ENCODE measurements at regions not wholly inside any gene's neighbourhood (a gene's known extent, or its start where the extent isn't known, plus 50 kb on each side); places are given as distances from the start of the nearest gene placed in this dataset.
A peak's percentile ranks its signal among the peaks of the same experiment; 100 is the strongest.
"Not testable (repeated sequence)": the region's sequence is repeated elsewhere in the genome, so short reads cannot be mapped to it uniquely, and the experiment has no call there.

GRCh38 chrX:150269605-150270254 lies 93.4 kb upstream of the MAMLD1 start:
- no peak for DNase-seq (ENCODE audit: low read depth)
- Histone ChIP-seq H3K4me3 (ENCODE audit: low read length) (no peak overlapping the region), H3K4me1 (ENCODE audit: control insufficient read depth, insufficient read depth, low read length) (peaks cover 6% of the 10 kb centered on the region), H3K9ac (ENCODE audit: low read length) (no peak overlapping the region), H3K36me3 (ENCODE audit: control insufficient read depth, insufficient read depth, low read length, severe bottlenecking) (no peaks in the 10 kb centered on the region), H3K27me3 (replicated peaks; ENCODE audit: control insufficient read depth, insufficient read depth, low read length) (peaks cover 36% of the 10 kb centered on the region), H3K9me3 (ENCODE audit: control insufficient read depth, low read length) (peaks cover 4% of the 10 kb centered on the region)

- Histone ChIP-seq H3K36me3 (ENCODE audit: control insufficient read depth, insufficient read depth, low read length, severe bottlenecking) (no peaks in the 10 kb centered on the region), H3K4me3 (ENCODE audit: low read length) (no peak overlapping the region), H3K9me3 (ENCODE audit: control insufficient read depth, low read length) (peaks cover 4% of the 10 kb centered on the region), H3K27me3 (replicated peaks; ENCODE audit: control insufficient read depth, insufficient read depth, low read length) (peaks cover 36% of the 10 kb centered on the region), H3K9ac (ENCODE audit: low read length) (no peak overlapping the region), H3K4me1 (ENCODE audit: control insufficient read depth, insufficient read depth, low read length) (peaks cover 6% of the 10 kb centered on the region)
- DNase-seq (ENCODE audit: low read depth) = no peak
Observed at GRCh38 chrX:150270622-150271021, 92.5 kb upstream of the MAMLD1 start.

GRCh38 chrX:150273575-150274294 lies 89.4 kb upstream of the MAMLD1 start:
- H3K36me3 ChIP-seq (ENCODE audit: control insufficient read depth, insufficient read depth, low read length, severe bottlenecking); H3K9me3 ChIP-seq (ENCODE audit: control insufficient read depth, low read length); H3K4me3 ChIP-seq (ENCODE audit: low read length); H3K4me1 ChIP-seq (ENCODE audit: control insufficient read depth, insufficient read depth, low read length); H3K9ac ChIP-seq (ENCODE audit: low read length); DNase-seq (ENCODE audit: low read depth): not testable (repeated sequence)
- H3K27me3 ChIP-seq (replicated peaks; ENCODE audit: control insufficient read depth, insufficient read depth, low read length) = peaks cover 32% of the 10 kb centered on the region

GRCh38 chrX:150282953-150283352 lies 80.2 kb upstream of the MAMLD1 start:
- Histone ChIP-seq H3K36me3 (ENCODE audit: control insufficient read depth, insufficient read depth, low read length, severe bottlenecking) (no peaks in the 10 kb centered on the region), H3K9me3 (ENCODE audit: control insufficient read depth, low read length) (peaks cover 5% of the 10 kb centered on the region), H3K4me3 (ENCODE audit: low read length) (no peak overlapping the region), H3K9ac (ENCODE audit: low read length) (no peak overlapping the region), H3K4me1 (ENCODE audit: control insufficient read depth, insufficient read depth, low read length) (no peaks in the 10 kb centered on the region), H3K27me3 (replicated peaks; ENCODE audit: control insufficient read depth, insufficient read depth, low read length) (peaks cover 18% of the 10 kb centered on the region)
- no peak for DNase-seq (ENCODE audit: low read depth)

GRCh38 chrX:150291014-150291413 lies 72.1 kb upstream of the MAMLD1 start:
- no peak for DNase-seq (ENCODE audit: low read depth)

GRCh38 chrX:150293311-150294013 lies 69.7 kb upstream of the MAMLD1 start:
- DNase-seq (ENCODE audit: low read depth) = no peak
- no peak overlapping the region for H3K4me3 ChIP-seq (ENCODE audit: low read length)

More at GRCh38 chrX:150291014-150291413, 72.1 kb upstream of the MAMLD1 start:
- no peaks in the 10 kb centered on the region for H3K36me3 ChIP-seq (ENCODE audit: control insufficient read depth, insufficient read depth, low read length, severe bottlenecking)
- peaks cover 7% of the 10 kb centered on the region for H3K27me3 ChIP-seq (replicated peaks; ENCODE audit: control insufficient read depth, insufficient read depth, low read length)
- H3K9ac ChIP-seq (ENCODE audit: low read length) = no peak overlapping the region
- H3K4me1 ChIP-seq (ENCODE audit: control insufficient read depth, insufficient read depth, low read length) = no peaks in the 10 kb centered on the region
- H3K4me3 ChIP-seq (ENCODE audit: low read length) = no peak overlapping the region
- peaks cover 20% of the 10 kb centered on the region for H3K9me3 ChIP-seq (ENCODE audit: control insufficient read depth, low read length)

GRCh38 chrX:150298841-150299551 lies 64.1 kb upstream of the MAMLD1 start:
- H3K4me3 ChIP-seq (ENCODE audit: low read length) = no peak overlapping the region
- no peak overlapping the region for H3K9ac ChIP-seq (ENCODE audit: low read length)
- DNase-seq (ENCODE audit: low read depth) = peak; percentile 3
- H3K36me3 ChIP-seq (ENCODE audit: control insufficient read depth, insufficient read depth, low read length, severe bottlenecking) = no peaks in the 10 kb centered on the region
- H3K27me3 ChIP-seq (replicated peaks; ENCODE audit: control insufficient read depth, insufficient read depth, low read length) = peaks cover 14% of the 10 kb centered on the region
- no peaks in the 10 kb centered on the region for H3K9me3 ChIP-seq (ENCODE audit: control insufficient read depth, low read length)
- no peaks in the 10 kb centered on the region for H3K4me1 ChIP-seq (ENCODE audit: control insufficient read depth, insufficient read depth, low read length)

More at GRCh38 chrX:150293311-150294013, 69.7 kb upstream of the MAMLD1 start:
- peaks cover 20% of the 10 kb centered on the region for H3K9me3 ChIP-seq (ENCODE audit: control insufficient read depth, low read length)
- H3K36me3 ChIP-seq (ENCODE audit: control insufficient read depth, insufficient read depth, low read length, severe bottlenecking) = no peaks in the 10 kb centered on the region
- H3K9ac ChIP-seq (ENCODE audit: low read length) = no peak overlapping the region
- peaks cover 4% of the 10 kb centered on the region for H3K27me3 ChIP-seq (replicated peaks; ENCODE audit: control insufficient read depth, insufficient read depth, low read length)
- no peaks in the 10 kb centered on the region for H3K4me1 ChIP-seq (ENCODE audit: control insufficient read depth, insufficient read depth, low read length)

GRCh38 chrX:150299579-150299978 lies 63.5 kb upstream of the MAMLD1 start:
- Histone ChIP-seq H3K27me3 (replicated peaks; ENCODE audit: control insufficient read depth, insufficient read depth, low read length) (peaks cover 17% of the 10 kb centered on the region), H3K9me3 (ENCODE audit: control insufficient read depth, low read length) (no peaks in the 10 kb centered on the region), H3K4me1 (ENCODE audit: control insufficient read depth, insufficient read depth, low read length) (no peaks in the 10 kb centered on the region), H3K4me3 (ENCODE audit: low read length) (no peak overlapping the region), H3K36me3 (ENCODE audit: control insufficient read depth, insufficient read depth, low read length, severe bottlenecking) (no peaks in the 10 kb centered on the region), H3K9ac (ENCODE audit: low read length) (no peak overlapping the region)
- DNase-seq (ENCODE audit: low read depth) = no peak

GRCh38 chrX:150303386-150304097 lies 59.6 kb upstream of the MAMLD1 start:
- H3K36me3 ChIP-seq (ENCODE audit: control insufficient read depth, insufficient read depth, low read length, severe bottlenecking) = no peaks in the 10 kb centered on the region
- no peak for DNase-seq (ENCODE audit: low read depth)
- no peak overlapping the region for H3K4me3 ChIP-seq (ENCODE audit: low read length)
- H3K9ac ChIP-seq (ENCODE audit: low read length) = no peak overlapping the region
- H3K9me3 ChIP-seq (ENCODE audit: control insufficient read depth, low read length) = no peaks in the 10 kb centered on the region
- H3K27me3 ChIP-seq (replicated peaks; ENCODE audit: control insufficient read depth, insufficient read depth, low read length) = peaks cover 13% of the 10 kb centered on the region
- H3K4me1 ChIP-seq (ENCODE audit: control insufficient read depth, insufficient read depth, low read length) = no peaks in the 10 kb centered on the region

DNA sequence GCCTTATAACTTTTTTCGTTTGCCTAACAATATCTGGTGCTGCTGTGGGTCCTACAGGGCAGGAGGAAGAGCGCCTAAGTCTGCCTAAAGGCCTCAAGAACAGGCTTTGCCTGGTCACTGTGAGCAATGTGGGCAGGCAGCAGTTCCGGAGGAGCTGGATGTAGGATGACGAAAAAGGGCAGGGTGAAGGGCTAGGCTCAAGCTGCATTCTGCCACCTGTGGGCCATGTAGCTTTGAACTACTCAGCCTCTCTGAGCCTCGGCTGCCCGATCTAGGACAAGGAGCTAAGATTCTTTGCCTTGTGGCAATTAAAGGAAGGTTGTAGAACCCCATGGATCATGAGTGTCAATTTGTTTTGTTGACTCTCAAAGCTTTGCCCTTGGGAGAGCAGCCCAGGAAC lies 57.1 kb upstream of the MAMLD1 start:
- H3K9me3 ChIP-seq (ENCODE audit: control insufficient read depth, low read length) = no peaks in the 10 kb centered on the region
- no peak overlapping the region for H3K9ac ChIP-seq (ENCODE audit: low read length)
- no peak for DNase-seq (ENCODE audit: low read depth)
- H3K4me1 ChIP-seq (ENCODE audit: control insufficient read depth, insufficient read depth, low read length) = no peaks in the 10 kb centered on the region
- H3K36me3 ChIP-seq (ENCODE audit: control insufficient read depth, insufficient read depth, low read length, severe bottlenecking) = no peaks in the 10 kb centered on the region
- no peak overlapping the region for H3K4me3 ChIP-seq (ENCODE audit: low read length)
- H3K27me3 ChIP-seq (replicated peaks; ENCODE audit: control insufficient read depth, insufficient read depth, low read length) = peaks cover 16% of the 10 kb centered on the region

All from adipocyte (in vitro differentiated cells).